ENCODE measurements at regions not wholly inside any gene's neighbourhood (a gene's known extent, or its start where the extent isn't known, plus 50 kb on each side); places are given as distances from the start of the nearest gene placed in this dataset.

GRCh38 chr2:104465981-104466380 is 387.9 kb upstream of the POU3F3 start:
- TF ChIP-seq, protein P1, sequence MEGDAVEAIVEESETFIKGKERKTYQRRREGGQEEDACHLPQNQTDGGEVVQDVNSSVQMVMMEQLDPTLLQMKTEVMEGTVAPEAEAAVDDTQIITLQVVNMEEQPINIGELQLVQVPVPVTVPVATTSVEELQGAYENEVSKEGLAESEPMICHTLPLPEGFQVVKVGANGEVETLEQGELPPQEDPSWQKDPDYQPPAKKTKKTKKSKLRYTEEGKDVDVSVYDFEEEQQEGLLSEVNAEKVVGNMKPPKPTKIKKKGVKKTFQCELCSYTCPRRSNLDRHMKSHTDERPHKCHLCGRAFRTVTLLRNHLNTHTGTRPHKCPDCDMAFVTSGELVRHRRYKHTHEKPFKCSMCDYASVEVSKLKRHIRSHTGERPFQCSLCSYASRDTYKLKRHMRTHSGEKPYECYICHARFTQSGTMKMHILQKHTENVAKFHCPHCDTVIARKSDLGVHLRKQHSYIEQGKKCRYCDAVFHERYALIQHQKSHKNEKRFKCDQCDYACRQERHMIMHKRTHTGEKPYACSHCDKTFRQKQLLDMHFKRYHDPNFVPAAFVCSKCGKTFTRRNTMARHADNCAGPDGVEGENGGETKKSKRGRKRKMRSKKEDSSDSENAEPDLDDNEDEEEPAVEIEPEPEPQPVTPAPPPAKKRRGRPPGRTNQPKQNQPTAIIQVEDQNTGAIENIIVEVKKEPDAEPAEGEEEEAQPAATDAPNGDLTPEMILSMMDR (IDR thresholded peaks at IDR 0.05; ENCODE audit: insufficient read depth, low read length, poor library complexity, severe bottlenecking) = no peak
- no peak for DNase-seq (ENCODE audit: low read depth)
- Histone ChIP-seq H3K36me3 (ENCODE audit: control insufficient read depth, insufficient read depth, low read length) (no peaks in the 10 kb centered on the region), H3K4me3 (ENCODE audit: low read depth, low read length) (no peak overlapping the region), H3K27me3 (ENCODE audit: control insufficient read depth, insufficient read depth, low read length) (no peaks in the 10 kb centered on the region)

DNA sequence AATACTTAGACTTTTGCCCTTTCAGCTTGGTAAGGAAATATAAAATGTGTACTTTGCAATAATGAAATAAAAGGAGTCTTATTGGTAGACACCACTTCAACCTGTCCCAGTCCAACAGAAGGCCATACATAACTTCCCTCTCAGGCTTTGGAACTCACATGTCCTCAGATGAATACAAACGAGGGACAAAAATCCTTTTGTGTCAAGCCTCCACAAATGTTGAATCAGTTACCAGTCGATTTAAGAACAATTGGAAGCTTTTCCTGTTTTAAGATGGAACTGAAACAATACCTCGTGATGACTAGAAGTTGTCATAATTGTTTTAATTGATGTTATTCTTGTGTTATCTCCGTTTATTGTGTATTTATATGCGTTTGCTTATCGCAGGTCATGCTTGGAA is 385.1 kb upstream of the POU3F3 start:
- Histone ChIP-seq H3K27me3 (ENCODE audit: control insufficient read depth, insufficient read depth, low read length) (no peaks in the 10 kb centered on the region), H3K36me3 (ENCODE audit: control insufficient read depth, insufficient read depth, low read length) (no peaks in the 10 kb centered on the region), H3K4me3 (ENCODE audit: low read depth, low read length) (no peak overlapping the region)
- TF ChIP-seq, protein P1 (IDR thresholded peaks at IDR 0.05; ENCODE audit: insufficient read depth, low read length, poor library complexity, severe bottlenecking) = no peak
- no peak for DNase-seq (ENCODE audit: low read depth)

GRCh38 chr2:104472076-104472475 is 381.8 kb upstream of the POU3F3 start:
- Histone ChIP-seq H3K4me3 (ENCODE audit: low read depth, low read length) (no peak overlapping the region), H3K36me3 (ENCODE audit: control insufficient read depth, insufficient read depth, low read length) (no peaks in the 10 kb centered on the region), H3K27me3 (ENCODE audit: control insufficient read depth, insufficient read depth, low read length) (no peaks in the 10 kb centered on the region)
- TF ChIP-seq, protein P1 (IDR thresholded peaks at IDR 0.05; ENCODE audit: insufficient read depth, low read length, poor library complexity, severe bottlenecking) = no peak
- no peak for DNase-seq (ENCODE audit: low read depth)

GRCh38 chr2:104473546-104473945 is 380.4 kb upstream of the POU3F3 start:
- DNase-seq (ENCODE audit: low read depth) = no peak
- H3K27me3 ChIP-seq (ENCODE audit: control insufficient read depth, insufficient read depth, low read length) = no peaks in the 10 kb centered on the region
- H3K36me3 ChIP-seq (ENCODE audit: control insufficient read depth, insufficient read depth, low read length) = no peaks in the 10 kb centered on the region
- H3K4me3 ChIP-seq (ENCODE audit: low read depth, low read length) = no peak overlapping the region
- TF ChIP-seq, protein P1 (IDR thresholded peaks at IDR 0.05; ENCODE audit: insufficient read depth, low read length, poor library complexity, severe bottlenecking) = no peak

- TF ChIP-seq, protein P1 (IDR thresholded peaks at IDR 0.05; ENCODE audit: insufficient read depth, low read length, poor library complexity, severe bottlenecking) = no peak
- Histone ChIP-seq H3K4me3 (ENCODE audit: low read depth, low read length) (no peak overlapping the region), H3K27me3 (ENCODE audit: control insufficient read depth, insufficient read depth, low read length) (no peaks in the 10 kb centered on the region), H3K36me3 (ENCODE audit: control insufficient read depth, insufficient read depth, low read length) (no peaks in the 10 kb centered on the region)
- no peak for DNase-seq (ENCODE audit: low read depth)
Observed at GRCh38 chr2:104474716-104475115, 379.2 kb upstream of the POU3F3 start.

- TF ChIP-seq, protein P1 (IDR thresholded peaks at IDR 0.05; ENCODE audit: insufficient read depth, low read length, poor library complexity, severe bottlenecking) = no peak
- Histone ChIP-seq H3K4me3 (ENCODE audit: low read depth, low read length) (no peak overlapping the region), H3K36me3 (ENCODE audit: control insufficient read depth, insufficient read depth, low read length) (no peaks in the 10 kb centered on the region), H3K27me3 (ENCODE audit: control insufficient read depth, insufficient read depth, low read length) (no peaks in the 10 kb centered on the region)
- DNase-seq (ENCODE audit: low read depth) = no peak
Observed at GRCh38 chr2:104476075-104476474, 377.8 kb upstream of the POU3F3 start.
